Thymus (tissue), 11 donors: ENCODE measurements at regions not wholly inside any gene's neighbourhood (a gene's known extent, or its start where the extent isn't known, plus 50 kb on each side); places are given as distances from the start of the nearest gene placed in this dataset.
"Not testable (repeated sequence)": the region's sequence is repeated elsewhere in the genome, so short reads cannot be mapped to it uniquely, and the experiment has no call there.

Source experiments
- DNase-seq, 9 donors: peaks; one replicate each; pipeline ENCODE4 v3.0.0-alpha.2; 2013; ENCODE audit warnings: low spot score in 9 of 9, low read depth in 6 of 9, missing footprints in 1 of 9
- H3K27ac ChIP-seq, 2 donors: one replicate each; pipeline ENCODE4 v1.5.1; 2013; ENCODE audit warnings: control low read depth in 1 of 2, low read depth in 1 of 2, low read length in 1 of 2, mild to moderate bottlenecking in 1 of 2, moderate library complexity in 1 of 2
- H3K27me3 ChIP-seq, 2 donors: one replicate each; pipeline ENCODE4 v1.5.1; 2013; ENCODE audit warnings: low read length in 1 of 2; ENCODE audit not compliant: control insufficient read depth in 2 of 2, insufficient read depth in 1 of 2
- H3K36me3 ChIP-seq, 2 donors: one replicate each; pipeline ENCODE4 v1.5.1; 2013; ENCODE audit warnings: low read length in 1 of 2, mild to moderate bottlenecking in 1 of 2, moderate library complexity in 1 of 2; ENCODE audit not compliant: control insufficient read depth in 2 of 2, insufficient read depth in 2 of 2
- H3K4me1 ChIP-seq, 2 donors: one replicate each; pipeline ENCODE4 v1.5.1; 2013; ENCODE audit warnings: low read length in 2 of 2; ENCODE audit not compliant: control insufficient read depth in 2 of 2, insufficient read depth in 2 of 2
- H3K4me3 ChIP-seq, 2 donors: one replicate each; pipeline ENCODE4 v1.5.1; 2013; ENCODE audit warnings: low read length in 2 of 2, control low read depth in 1 of 2, mild to moderate bottlenecking in 1 of 2
- H3K9me3 ChIP-seq, 2 donors: one replicate each; pipeline ENCODE4 v1.5.1; 2013; ENCODE audit warnings: low read length in 1 of 2, mild to moderate bottlenecking in 1 of 2; ENCODE audit not compliant: control insufficient read depth in 2 of 2, insufficient read depth in 1 of 2
- WGBS: extraction: QIAGEN DNeasy Blood & Tissue Kit; methylation state at CpG from one replicate; pipeline ENCODE4 v1.1.7; 2013; 5-methylcytosine and 5-hydroxymethylcytosine counted together
- donor health status: healthy.

GRCh38 chr3:3407707-3408106, 228.2 kb upstream of the CRBN start:
- 97% methylated on average over 4 of the region's 4 CpGs for WGBS
- DNase-seq, H3K4me3 ChIP-seq, H3K27ac ChIP-seq, H3K36me3 ChIP-seq, H3K27me3 ChIP-seq, H3K4me1 ChIP-seq, H3K9me3 ChIP-seq: not testable (repeated sequence)

- Histone ChIP-seq H3K36me3 (no peaks in the 10 kb centered on the region), H3K27ac (no peak overlapping the region), H3K9me3 (peaks cover 3 to 10% of the 10 kb centered on the region in 2 donors), H3K4me1 (no peaks in the 10 kb centered on the region), H3K4me3 (no peak overlapping the region), H3K27me3 (no peaks in the 10 kb centered on the region)
- WGBS: 86% methylated on average over 6 of the region's 6 CpGs
- no peak for DNase-seq
Measured at GRCh38 chr3:3405131-3405530, 225.6 kb upstream of the CRBN start.

GRCh38 chr3:3403700-3404099, 224.2 kb upstream of the CRBN start:
- Histone ChIP-seq H3K36me3 (no peaks in the 10 kb centered on the region), H3K27me3 (no peaks in the 10 kb centered on the region), H3K9me3 (peaks cover 3 to 12% of the 10 kb centered on the region in 2 donors), H3K4me3 (no peak overlapping the region), H3K27ac (no peak overlapping the region), H3K4me1 (no peaks in the 10 kb centered on the region)
- no peak for DNase-seq
- WGBS: 89% methylated on average over 4 of the region's 4 CpGs

GRCh38 chr3:3392946-3393345, 213.5 kb upstream of the CRBN start:
- no peaks in the 10 kb centered on the region for H3K9me3 ChIP-seq
- no peaks in the 10 kb centered on the region for H3K36me3 ChIP-seq
- no peaks in the 10 kb centered on the region for H3K4me1 ChIP-seq
- no peaks in the 10 kb centered on the region for H3K27me3 ChIP-seq
- 97% methylated on average over 1 of the region's 1 CpG for WGBS
- no peak overlapping the region for H3K4me3 ChIP-seq
- H3K27ac ChIP-seq: no peak overlapping the region
- no peak for DNase-seq

- H3K36me3 ChIP-seq: no peaks in the 10 kb centered on the region
- H3K27ac ChIP-seq: no peak overlapping the region
- no peaks in the 10 kb centered on the region for H3K9me3 ChIP-seq
- no peaks in the 10 kb centered on the region for H3K4me1 ChIP-seq
- no peak overlapping the region for H3K4me3 ChIP-seq
- no peak for DNase-seq
- WGBS: 86% methylated on average over 4 of the region's 4 CpGs
- H3K27me3 ChIP-seq: no peaks in the 10 kb centered on the region
Measured at GRCh38 chr3:3383461-3383860, 204.0 kb upstream of the CRBN start.

GRCh38 chr3:3372210-3372777, 192.8 kb upstream of the CRBN start:
- no peak for DNase-seq
- Histone ChIP-seq H3K4me1 (no peaks in the 10 kb centered on the region), H3K4me3 (no peak overlapping the region), H3K27me3 (no peaks in the 10 kb centered on the region), H3K36me3 (no peaks in the 10 kb centered on the region), H3K9me3 (no peaks in the 10 kb centered on the region), H3K27ac (no peak overlapping the region)
- WGBS: 91% methylated on average over 5 of the region's 5 CpGs

GRCh38 chr3:3368306-3368705, 188.8 kb upstream of the CRBN start:
- Histone ChIP-seq H3K4me3 (no peak overlapping the region), H3K36me3 (no peaks in the 10 kb centered on the region), H3K27ac (no peak overlapping the region), H3K27me3 (no peaks in the 10 kb centered on the region), H3K9me3 (no peaks in the 10 kb centered on the region), H3K4me1 (no peaks in the 10 kb centered on the region)
- DNase-seq: no peak
- 77% methylated on average over 4 of the region's 4 CpGs for WGBS

GRCh38 chr3:3366386-3366785, 186.9 kb upstream of the CRBN start:
- Histone ChIP-seq H3K27ac (no peak overlapping the region), H3K27me3 (no peaks in the 10 kb centered on the region), H3K9me3 (no peaks in the 10 kb centered on the region), H3K4me1 (no peaks in the 10 kb centered on the region), H3K36me3 (no peaks in the 10 kb centered on the region), H3K4me3 (no peak overlapping the region)
- DNase-seq: no peak
- WGBS: 94% methylated on average over 5 of the region's 5 CpGs

GRCh38 chr3:3365716-3366115, 186.2 kb upstream of the CRBN start:
- H3K4me1 ChIP-seq: no peaks in the 10 kb centered on the region
- no peaks in the 10 kb centered on the region for H3K27me3 ChIP-seq
- no peak for DNase-seq
- H3K9me3 ChIP-seq: no peaks in the 10 kb centered on the region
- H3K36me3 ChIP-seq: no peaks in the 10 kb centered on the region
- WGBS: 95% methylated on average over 2 of the region's 2 CpGs
- no peak overlapping the region for H3K4me3 ChIP-seq
- H3K27ac ChIP-seq: no peak overlapping the region

GRCh38 chr3:3356846-3357245, 177.4 kb upstream of the CRBN start:
- no peak for DNase-seq
- no peaks in the 10 kb centered on the region for H3K36me3 ChIP-seq
- H3K27ac ChIP-seq: no peak overlapping the region
- H3K4me1 ChIP-seq: no peaks in the 10 kb centered on the region
- no peak overlapping the region for H3K4me3 ChIP-seq
- no peaks in the 10 kb centered on the region for H3K9me3 ChIP-seq
- H3K27me3 ChIP-seq: no peaks in the 10 kb centered on the region
